Fibroblast of lung (primary cell): ENCODE measurements at regions not wholly inside any gene's neighbourhood (a gene's known extent, or its start where the extent isn't known, plus 50 kb on each side); places are given as distances from the start of the nearest gene placed in this dataset.

Experiments
- DNase-seq, 2 donors: peaks; one replicate each; pipeline versions ENCODE4 v3.0.0 to v3.0.0-alpha.2; 2010; ENCODE audit warnings: low read depth in 2 of 2
- H2AFZ ChIP-seq: 2 replicates; pipeline ENCODE4 v1.5.1; 2012; ENCODE audit warnings: low read length, control low read depth, inconsistent platforms
- H3K27ac ChIP-seq: 2 replicates; pipeline ENCODE4 v1.5.1; 2011; ENCODE audit warnings: low read length, control low read depth; ENCODE audit not compliant: insufficient read depth
- H3K27me3 ChIP-seq: 2 replicates; pipeline ENCODE4 v1.5.1; 2011; ENCODE audit warnings: mild to moderate bottlenecking, low read length; ENCODE audit not compliant: control insufficient read depth, insufficient read depth
- H3K36me3 ChIP-seq: 2 replicates; pipeline ENCODE4 v1.5.1; 2011; ENCODE audit warnings: low read length; ENCODE audit not compliant: control insufficient read depth, insufficient read depth
- H3K4me1 ChIP-seq: 2 replicates; pipeline ENCODE4 v1.5.1; 2011; ENCODE audit warnings: low read length; ENCODE audit not compliant: control insufficient read depth, insufficient read depth; ENCODE audit errors: extremely low read depth
- H3K4me2 ChIP-seq: 2 replicates; pipeline ENCODE4 v1.5.1; 2011; ENCODE audit warnings: low read length, control low read depth; ENCODE audit not compliant: insufficient read depth; ENCODE audit errors: extremely low read depth
- H3K4me3 ChIP-seq, 4 experiments: fragments of 200-600 bp in 1 of 4; sonication (generic) in 1 of 4; replicated peaks in 1 of 4; 2 replicates each; pipeline ENCODE4 v1.5.1; 2011 to 2016; ENCODE audit warnings: low read length in 4 of 4, low read depth in 3 of 4, mild to moderate bottlenecking in 3 of 4, control low read depth in 2 of 4, inconsistent platforms in 1 of 4, mixed read lengths in 1 of 4; ENCODE audit not compliant: insufficient read depth in 1 of 4; ENCODE audit errors: control extremely low read depth in 1 of 4
- H3K79me2 ChIP-seq: 2 replicates; pipeline ENCODE4 v1.5.1; 2012; ENCODE audit warnings: mild to moderate bottlenecking, low read length, inconsistent platforms; ENCODE audit not compliant: control insufficient read depth, insufficient read depth
- H3K9ac ChIP-seq: 2 replicates; pipeline ENCODE4 v1.5.1; 2011; ENCODE audit warnings: mild to moderate bottlenecking, low read length, control low read depth; ENCODE audit not compliant: insufficient read depth
- H3K9me3 ChIP-seq: 2 replicates; pipeline ENCODE4 v1.5.1; 2012; ENCODE audit warnings: low read depth, low read length; ENCODE audit not compliant: control insufficient read depth, insufficient read depth
- H4K20me1 ChIP-seq: 2 replicates; pipeline ENCODE4 v1.5.1; 2011; ENCODE audit warnings: low read length; ENCODE audit not compliant: control insufficient read depth, insufficient read depth; ENCODE audit errors: extremely low read depth
- CTCF ChIP-seq, 2 donors: IDR thresholded peaks in 1 of 2; conservative IDR thresholded peaks in 1 of 2; 1 replicate in 1 of 2; 2 replicates in 1 of 2; pipeline ENCODE4 v1.5.1; 2011 to 2012; ENCODE audit warnings: low read length in 2 of 2, control low read depth in 1 of 2, inconsistent platforms in 1 of 2, low read depth in 1 of 2, mild to moderate bottlenecking in 1 of 2
- EZH2 ChIP-seq: IDR thresholded peaks from 2 replicates; pipeline ENCODE4 v1.5.1; 2012; ENCODE audit warnings: low read length, control low read depth, mild to moderate bottlenecking; ENCODE audit errors: missing control alignments

GRCh38 chr5:68161156-68161555 is 54.4 kb upstream of the PIK3R1 start:
- no peaks in the 10 kb centered on the region for H3K9me3 ChIP-seq
- H3K27me3 ChIP-seq: no peaks in the 10 kb centered on the region
- DNase-seq: no peak
- H2AFZ ChIP-seq: no peak overlapping the region
- H3K79me2 ChIP-seq: no peaks in the 10 kb centered on the region
- H3K9ac ChIP-seq: no peak overlapping the region
- TF ChIP-seq EZH2 (no peak), CTCF (conservative IDR thresholded peaks at IDR 0.05 in 1 of 2, IDR thresholded peaks at IDR 0.05 in 1 of 2; ENCODE audit: low read depth in 1 of 2, low read length in 2 of 2) (no peak)
- no peak overlapping the region for H3K4me2 ChIP-seq
- H3K4me3 ChIP-seq: no peak overlapping the region
- H3K27ac ChIP-seq: no peak overlapping the region
- H3K4me1 ChIP-seq: no peaks in the 10 kb centered on the region
- H3K36me3 ChIP-seq: no peaks in the 10 kb centered on the region
- H4K20me1 ChIP-seq: no peaks in the 10 kb centered on the region

- TF ChIP-seq CTCF (conservative IDR thresholded peaks at IDR 0.05 in 1 of 2, IDR thresholded peaks at IDR 0.05 in 1 of 2; ENCODE audit: low read depth in 1 of 2, low read length in 2 of 2) (no peak), EZH2 (no peak)
- Histone ChIP-seq H3K79me2 (no peaks in the 10 kb centered on the region), H3K4me1 (no peaks in the 10 kb centered on the region), H3K4me3 (no peak overlapping the region), H3K27me3 (no peaks in the 10 kb centered on the region), H3K4me2 (no peak overlapping the region), H3K27ac (no peak overlapping the region), H3K36me3 (no peaks in the 10 kb centered on the region), H3K9me3 (no peaks in the 10 kb centered on the region), H2AFZ (no peak overlapping the region), H3K9ac (no peak overlapping the region), H4K20me1 (no peaks in the 10 kb centered on the region)
- DNase-seq: peak in 1 of 2 donors; percentile 74
Measured at GRCh38 chr5:68159224-68159951, 56.2 kb upstream of the PIK3R1 start.

GRCh38 chr5:68155940-68156339 is 59.6 kb upstream of the PIK3R1 start:
- Histone ChIP-seq H3K9me3 (no peaks in the 10 kb centered on the region), H3K79me2 (no peaks in the 10 kb centered on the region), H3K4me2 (no peak overlapping the region), H3K27ac (no peak overlapping the region), H3K27me3 (no peaks in the 10 kb centered on the region), H4K20me1 (no peaks in the 10 kb centered on the region), H3K36me3 (no peaks in the 10 kb centered on the region), H3K9ac (no peak overlapping the region), H3K4me3 (no peak overlapping the region), H2AFZ (no peak overlapping the region), H3K4me1 (no peaks in the 10 kb centered on the region)
- DNase-seq: no peak
- TF ChIP-seq EZH2: no peak
